ENCODE measurements at regions not wholly inside any gene's neighbourhood (a gene's known extent, or its start where the extent isn't known, plus 50 kb on each side); places are given as distances from the start of the nearest gene placed in this dataset.

DNA sequence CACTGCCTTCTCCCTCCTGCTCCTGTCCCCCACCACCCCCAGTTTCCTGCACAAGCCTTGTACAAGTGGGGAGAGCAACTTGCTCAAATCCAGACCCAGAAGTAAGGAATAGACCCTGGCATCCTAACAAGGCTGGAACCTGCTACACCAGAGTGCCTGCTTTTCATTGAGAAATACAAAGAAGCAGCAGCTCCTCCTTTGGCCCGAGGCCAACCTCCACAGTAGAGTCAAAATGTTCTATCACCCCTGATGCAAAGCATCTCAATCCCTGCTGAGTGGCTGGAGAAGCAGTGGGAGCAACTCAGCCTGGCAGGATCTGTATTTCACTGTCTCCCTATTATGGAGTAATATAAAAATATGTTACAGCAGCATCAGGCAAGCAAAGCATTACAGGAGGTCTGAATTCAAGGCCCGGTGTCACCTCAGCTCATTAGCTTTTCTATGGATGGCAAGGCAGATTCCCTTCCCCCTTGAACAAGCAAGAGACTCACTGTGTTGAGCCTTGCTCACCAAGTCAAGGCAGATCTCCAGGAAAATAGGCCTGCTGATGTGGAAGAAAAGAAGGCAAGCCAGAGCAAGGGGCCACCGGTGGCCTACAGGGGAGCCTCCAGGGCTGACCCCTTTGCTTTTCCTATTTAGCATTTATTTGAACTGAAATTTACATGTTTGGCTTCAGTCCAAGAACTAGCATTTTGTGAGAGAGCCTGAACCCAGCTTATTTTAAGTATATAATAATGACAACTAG lies 186.3 kb upstream of the EGLN3 start:
- no peak overlapping the region for H3K9ac ChIP-seq (ENCODE audit: low read depth in 1 of 3, low read length in 3 of 3)
- no peaks in the 10 kb centered on the region for H3K9me3 ChIP-seq (ENCODE audit: control insufficient read depth in 3 of 3, low read length in 3 of 3)
- no peaks in the 10 kb centered on the region for H3K27me3 ChIP-seq (ENCODE audit: control insufficient read depth in 3 of 3, insufficient read depth in 3 of 3, low read length in 3 of 3)
- H3K27ac ChIP-seq (ENCODE audit: low read depth, low read length): no peak overlapping the region
- no peak overlapping the region for H3K4me3 ChIP-seq (ENCODE audit: low read length in 3 of 3)
- peaks cover 0 to 17% (median 8%) of the 10 kb centered on the region in 3 donors for H3K4me1 ChIP-seq (ENCODE audit: control insufficient read depth in 3 of 3, insufficient read depth in 3 of 3, low read length in 3 of 3)
- H3K36me3 ChIP-seq (ENCODE audit: control insufficient read depth in 3 of 3, insufficient read depth in 3 of 3, low read length in 3 of 3): no peaks in the 10 kb centered on the region

DNA sequence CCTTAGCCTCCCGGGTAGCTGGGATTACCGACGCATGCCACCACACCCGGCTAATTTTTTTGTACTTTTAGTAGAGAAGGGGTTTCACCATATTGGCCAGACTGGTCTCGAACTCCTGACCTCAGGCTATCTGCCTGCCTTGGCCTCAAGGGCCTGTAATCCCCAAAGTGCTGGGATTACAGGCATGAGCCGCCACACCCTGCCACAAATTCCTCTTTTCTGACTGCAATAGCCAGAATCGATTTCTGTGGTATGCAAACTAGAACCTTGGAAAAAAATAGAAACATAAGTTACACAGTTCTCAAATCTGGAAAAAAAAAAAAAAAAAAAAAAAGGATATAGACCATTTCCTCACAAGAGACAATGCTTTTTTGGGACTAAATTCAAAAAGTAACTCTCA lies 184.6 kb upstream of the EGLN3 start:
- no peak overlapping the region for H3K4me3 ChIP-seq (ENCODE audit: low read length in 3 of 3)
- H3K4me1 ChIP-seq (ENCODE audit: control insufficient read depth in 3 of 3, insufficient read depth in 3 of 3, low read length in 3 of 3): peaks cover 13 to 31% (median 20%) of the 10 kb centered on the region in 3 donors
- no peaks in the 10 kb centered on the region for H3K9me3 ChIP-seq (ENCODE audit: control insufficient read depth in 3 of 3, low read length in 3 of 3)
- H3K27ac ChIP-seq (ENCODE audit: low read depth, low read length): no peak overlapping the region
- no peak overlapping the region for H3K9ac ChIP-seq (ENCODE audit: low read depth in 1 of 3, low read length in 3 of 3)
- no peaks in the 10 kb centered on the region for H3K36me3 ChIP-seq (ENCODE audit: control insufficient read depth in 3 of 3, insufficient read depth in 3 of 3, low read length in 3 of 3)
- no peaks in the 10 kb centered on the region for H3K27me3 ChIP-seq (ENCODE audit: control insufficient read depth in 3 of 3, insufficient read depth in 3 of 3, low read length in 3 of 3)

DNA sequence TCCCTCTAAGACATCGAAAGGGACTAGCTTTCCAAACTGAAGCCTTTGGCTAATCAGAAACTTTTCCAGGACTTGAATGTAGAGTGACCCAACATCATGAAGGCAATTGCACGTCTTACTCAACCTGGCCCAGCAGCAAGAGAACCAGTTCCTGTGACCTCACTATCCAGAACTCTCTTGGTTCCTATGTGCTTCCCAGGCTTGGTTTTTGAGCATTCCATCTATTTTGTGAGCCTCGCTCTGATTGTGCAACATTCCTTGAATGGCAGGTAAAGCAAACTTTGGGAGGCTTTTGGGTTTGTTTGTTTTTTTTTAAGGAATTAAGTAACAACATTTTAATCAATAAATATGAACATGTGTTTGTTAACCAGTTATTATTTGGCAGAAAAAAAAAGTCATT lies 183.6 kb upstream of the EGLN3 start:
- Histone ChIP-seq H3K9me3 (ENCODE audit: control insufficient read depth in 3 of 3, low read length in 3 of 3) (no peaks in the 10 kb centered on the region), H3K9ac (ENCODE audit: low read depth in 1 of 3, low read length in 3 of 3) (no peak overlapping the region), H3K4me1 (ENCODE audit: control insufficient read depth in 3 of 3, insufficient read depth in 3 of 3, low read length in 3 of 3) (peaks cover 23 to 33% (median 23%) of the 10 kb centered on the region in 3 donors), H3K27me3 (ENCODE audit: control insufficient read depth in 3 of 3, insufficient read depth in 3 of 3, low read length in 3 of 3) (no peaks in the 10 kb centered on the region), H3K27ac (ENCODE audit: low read depth, low read length) (no peak overlapping the region), H3K4me3 (ENCODE audit: low read length in 3 of 3) (no peak overlapping the region), H3K36me3 (ENCODE audit: control insufficient read depth in 3 of 3, insufficient read depth in 3 of 3, low read length in 3 of 3) (no peaks in the 10 kb centered on the region)

DNA sequence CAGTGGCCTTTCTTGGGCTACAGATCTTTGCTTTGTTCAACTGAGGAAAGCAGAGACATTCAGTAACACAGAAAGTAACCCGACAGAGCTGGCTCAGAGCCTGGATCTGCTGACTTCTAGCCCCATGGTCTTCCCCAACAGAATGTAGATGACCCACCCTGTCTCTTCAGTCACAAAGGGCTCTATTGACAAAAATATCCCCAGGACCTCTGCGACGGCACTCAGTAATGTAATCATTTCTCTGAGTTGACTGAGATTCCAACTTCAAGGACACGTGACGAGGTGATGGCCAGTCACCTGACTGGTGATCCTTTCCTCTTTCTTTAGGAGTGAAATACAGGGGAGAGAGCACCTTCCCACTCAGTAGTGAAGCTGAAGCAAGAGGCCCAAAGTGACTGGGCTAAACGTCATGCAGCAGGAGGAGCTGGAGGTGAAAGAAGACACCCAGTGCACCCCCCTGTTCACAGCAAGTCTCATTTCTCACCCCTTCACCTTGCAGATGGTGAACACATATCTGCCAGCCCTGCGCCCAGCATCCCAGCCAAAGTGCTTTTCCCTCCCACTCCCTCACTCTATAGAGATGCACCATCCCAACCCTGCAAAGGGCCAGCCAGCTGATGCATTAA lies 179.2 kb upstream of the EGLN3 start:
- H3K9me3 ChIP-seq (ENCODE audit: control insufficient read depth in 3 of 3, low read length in 3 of 3): no peaks in the 10 kb centered on the region
- H3K27me3 ChIP-seq (ENCODE audit: control insufficient read depth in 3 of 3, insufficient read depth in 3 of 3, low read length in 3 of 3): no peaks in the 10 kb centered on the region
- peak overlapping the region; percentile 95 for H3K27ac ChIP-seq (ENCODE audit: low read depth, low read length)
- H3K36me3 ChIP-seq (ENCODE audit: control insufficient read depth in 3 of 3, insufficient read depth in 3 of 3, low read length in 3 of 3): no peaks in the 10 kb centered on the region
- H3K4me1 ChIP-seq (ENCODE audit: control insufficient read depth in 3 of 3, insufficient read depth in 3 of 3, low read length in 3 of 3): peaks cover 35 to 50% (median 36%) of the 10 kb centered on the region in 3 donors
- H3K4me3 ChIP-seq (ENCODE audit: low read length in 3 of 3): peak overlapping the region in 1 of 3 donors; percentile 6
- peak overlapping the region in 2 of 3 donors; percentile 46 to 52 for H3K9ac ChIP-seq (ENCODE audit: low read depth in 1 of 3, low read length in 3 of 3)

DNA sequence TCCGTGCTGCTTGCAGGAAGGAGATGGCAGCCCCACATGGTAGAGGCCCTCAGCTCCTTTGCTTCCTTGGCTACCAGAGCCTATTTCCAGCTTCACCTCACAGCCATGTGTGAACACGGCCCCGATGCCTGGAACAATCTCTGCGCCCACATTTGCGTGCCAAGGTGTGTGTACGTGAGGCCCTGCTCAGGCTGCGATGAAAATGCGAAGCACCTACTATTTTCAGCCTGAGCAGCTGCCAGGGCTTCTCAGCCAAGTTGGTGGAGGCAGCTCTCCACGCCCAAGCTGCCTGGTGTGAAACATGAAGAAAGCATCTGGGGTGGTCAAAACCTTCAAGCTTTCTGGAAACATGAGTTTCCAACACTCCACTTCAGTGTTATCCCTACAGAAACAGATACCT lies 177.8 kb upstream of the EGLN3 start:
- H3K27ac ChIP-seq (ENCODE audit: low read depth, low read length): peak overlapping the region; percentile 95
- H3K9ac ChIP-seq (ENCODE audit: low read depth in 1 of 3, low read length in 3 of 3): peak overlapping the region in 2 of 3 donors; percentile 19 to 21
- H3K27me3 ChIP-seq (ENCODE audit: control insufficient read depth in 3 of 3, insufficient read depth in 3 of 3, low read length in 3 of 3): no peaks in the 10 kb centered on the region
- H3K4me3 ChIP-seq (ENCODE audit: low read length in 3 of 3): peak overlapping the region in 1 of 3 donors; percentile 13
- H3K36me3 ChIP-seq (ENCODE audit: control insufficient read depth in 3 of 3, insufficient read depth in 3 of 3, low read length in 3 of 3): no peaks in the 10 kb centered on the region
- peaks cover 35 to 50% (median 36%) of the 10 kb centered on the region in 3 donors for H3K4me1 ChIP-seq (ENCODE audit: control insufficient read depth in 3 of 3, insufficient read depth in 3 of 3, low read length in 3 of 3)
- no peaks in the 10 kb centered on the region for H3K9me3 ChIP-seq (ENCODE audit: control insufficient read depth in 3 of 3, low read length in 3 of 3)

DNA sequence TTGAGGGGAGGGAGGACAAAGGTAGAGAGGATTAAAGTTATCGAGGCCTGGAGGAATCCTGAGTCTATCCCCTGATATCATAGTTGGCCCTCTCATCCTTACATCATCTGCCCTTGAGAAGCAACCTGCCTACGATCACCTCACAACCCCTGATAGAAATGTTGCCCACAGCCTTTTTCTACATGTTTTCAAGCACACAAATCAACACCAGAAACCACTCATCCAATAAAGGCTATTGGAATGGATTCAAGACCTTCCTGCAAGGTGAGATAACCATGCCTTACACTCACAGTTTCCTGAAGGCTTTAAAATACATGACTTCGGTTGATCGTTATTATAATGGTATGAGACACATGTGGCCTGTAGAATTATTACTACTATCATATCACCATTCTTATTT lies 175.7 kb upstream of the EGLN3 start:
- Histone ChIP-seq H3K4me3 (ENCODE audit: low read length in 3 of 3) (no peak overlapping the region), H3K36me3 (ENCODE audit: control insufficient read depth in 3 of 3, insufficient read depth in 3 of 3, low read length in 3 of 3) (no peaks in the 10 kb centered on the region), H3K27ac (ENCODE audit: low read depth, low read length) (no peak overlapping the region), H3K9me3 (ENCODE audit: control insufficient read depth in 3 of 3, low read length in 3 of 3) (no peaks in the 10 kb centered on the region), H3K9ac (ENCODE audit: low read depth in 1 of 3, low read length in 3 of 3) (no peak overlapping the region), H3K4me1 (ENCODE audit: control insufficient read depth in 3 of 3, insufficient read depth in 3 of 3, low read length in 3 of 3) (peaks cover 31 to 39% (median 33%) of the 10 kb centered on the region in 3 donors), H3K27me3 (ENCODE audit: control insufficient read depth in 3 of 3, insufficient read depth in 3 of 3, low read length in 3 of 3) (no peaks in the 10 kb centered on the region)

DNA sequence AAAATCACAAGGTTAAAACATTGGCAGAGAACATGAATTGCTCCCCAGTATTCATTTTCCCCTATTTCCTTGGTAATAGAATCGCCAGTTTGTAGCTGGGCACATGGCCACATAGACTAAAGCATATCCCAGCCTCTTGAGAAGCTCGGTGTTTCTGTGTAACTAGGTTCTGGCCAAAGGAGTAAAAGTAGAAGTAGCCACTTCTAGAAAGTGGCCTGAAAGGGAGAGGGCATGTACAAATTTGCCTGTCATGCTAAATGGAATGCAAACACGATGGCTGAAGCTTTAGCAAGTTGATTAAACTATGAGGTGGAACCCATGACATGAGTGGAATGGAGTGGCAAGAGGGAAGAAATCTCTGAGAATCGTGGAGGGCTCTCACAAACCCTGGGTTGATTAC lies 173.7 kb upstream of the EGLN3 start:
- Histone ChIP-seq H3K9ac (ENCODE audit: low read depth in 1 of 3, low read length in 3 of 3) (no peak overlapping the region), H3K4me1 (ENCODE audit: control insufficient read depth in 3 of 3, insufficient read depth in 3 of 3, low read length in 3 of 3) (peaks cover 13 to 22% (median 22%) of the 10 kb centered on the region in 3 donors), H3K9me3 (ENCODE audit: control insufficient read depth in 3 of 3, low read length in 3 of 3) (no peaks in the 10 kb centered on the region), H3K4me3 (ENCODE audit: low read length in 3 of 3) (no peak overlapping the region), H3K27ac (ENCODE audit: low read depth, low read length) (no peak overlapping the region), H3K27me3 (ENCODE audit: control insufficient read depth in 3 of 3, insufficient read depth in 3 of 3, low read length in 3 of 3) (no peaks in the 10 kb centered on the region), H3K36me3 (ENCODE audit: control insufficient read depth in 3 of 3, insufficient read depth in 3 of 3, low read length in 3 of 3) (no peaks in the 10 kb centered on the region)

DNA sequence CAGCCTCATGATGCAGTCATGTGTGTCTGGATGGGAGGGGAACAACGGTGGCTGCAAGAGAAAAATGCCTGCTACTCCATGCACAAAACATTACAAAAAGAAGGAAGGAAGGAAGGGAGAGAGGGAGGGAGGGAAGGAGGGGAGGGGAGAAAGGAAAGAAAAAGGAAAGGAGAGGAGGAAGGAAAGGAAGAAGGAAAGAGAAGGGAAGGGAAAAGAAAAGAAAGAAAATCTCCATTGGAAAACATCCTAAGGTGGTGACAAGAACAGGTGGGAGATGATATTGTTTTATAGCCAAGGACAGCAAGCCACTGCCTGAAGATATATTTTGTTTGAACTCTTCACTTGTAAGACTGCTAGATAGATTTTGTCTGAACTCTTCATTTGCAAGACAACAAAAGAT lies 171.8 kb upstream of the EGLN3 start:
- Histone ChIP-seq H3K27me3 (ENCODE audit: control insufficient read depth in 3 of 3, insufficient read depth in 3 of 3, low read length in 3 of 3) (no peaks in the 10 kb centered on the region), H3K4me3 (ENCODE audit: low read length in 3 of 3) (no peak overlapping the region), H3K36me3 (ENCODE audit: control insufficient read depth in 3 of 3, insufficient read depth in 3 of 3, low read length in 3 of 3) (no peaks in the 10 kb centered on the region), H3K4me1 (ENCODE audit: control insufficient read depth in 3 of 3, insufficient read depth in 3 of 3, low read length in 3 of 3) (peaks cover 0 to 7% (median 2%) of the 10 kb centered on the region in 3 donors), H3K27ac (ENCODE audit: low read depth, low read length) (no peak overlapping the region), H3K9me3 (ENCODE audit: control insufficient read depth in 3 of 3, low read length in 3 of 3) (no peaks in the 10 kb centered on the region), H3K9ac (ENCODE audit: low read depth in 1 of 3, low read length in 3 of 3) (no peak overlapping the region)

DNA sequence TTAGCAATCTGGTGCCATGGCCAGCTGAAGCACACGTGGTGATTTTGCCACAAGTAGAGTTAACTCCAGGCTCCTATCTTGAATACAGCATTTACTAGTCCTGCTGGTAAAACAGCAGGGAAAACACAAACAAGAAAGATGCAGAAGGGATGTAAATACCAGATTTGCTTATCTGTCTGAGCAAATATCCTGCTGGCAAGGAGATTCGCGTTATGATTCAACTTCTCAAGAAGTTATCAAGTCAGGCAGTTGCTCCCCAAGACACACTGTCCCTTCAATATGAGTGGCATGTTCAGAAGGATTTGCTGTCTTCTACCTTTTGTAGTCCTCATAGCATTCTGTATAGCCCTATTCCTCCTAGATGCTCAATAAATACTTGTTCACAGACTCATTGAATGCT lies 171.2 kb upstream of the EGLN3 start:
- Histone ChIP-seq H3K9ac (ENCODE audit: low read depth in 1 of 3, low read length in 3 of 3) (no peak overlapping the region), H3K9me3 (ENCODE audit: control insufficient read depth in 3 of 3, low read length in 3 of 3) (no peaks in the 10 kb centered on the region), H3K4me3 (ENCODE audit: low read length in 3 of 3) (no peak overlapping the region), H3K4me1 (ENCODE audit: control insufficient read depth in 3 of 3, insufficient read depth in 3 of 3, low read length in 3 of 3) (peaks cover 0 to 7% (median 0%) of the 10 kb centered on the region in 3 donors), H3K27me3 (ENCODE audit: control insufficient read depth in 3 of 3, insufficient read depth in 3 of 3, low read length in 3 of 3) (no peaks in the 10 kb centered on the region), H3K27ac (ENCODE audit: low read depth, low read length) (no peak overlapping the region), H3K36me3 (ENCODE audit: control insufficient read depth in 3 of 3, insufficient read depth in 3 of 3, low read length in 3 of 3) (no peaks in the 10 kb centered on the region)

DNA sequence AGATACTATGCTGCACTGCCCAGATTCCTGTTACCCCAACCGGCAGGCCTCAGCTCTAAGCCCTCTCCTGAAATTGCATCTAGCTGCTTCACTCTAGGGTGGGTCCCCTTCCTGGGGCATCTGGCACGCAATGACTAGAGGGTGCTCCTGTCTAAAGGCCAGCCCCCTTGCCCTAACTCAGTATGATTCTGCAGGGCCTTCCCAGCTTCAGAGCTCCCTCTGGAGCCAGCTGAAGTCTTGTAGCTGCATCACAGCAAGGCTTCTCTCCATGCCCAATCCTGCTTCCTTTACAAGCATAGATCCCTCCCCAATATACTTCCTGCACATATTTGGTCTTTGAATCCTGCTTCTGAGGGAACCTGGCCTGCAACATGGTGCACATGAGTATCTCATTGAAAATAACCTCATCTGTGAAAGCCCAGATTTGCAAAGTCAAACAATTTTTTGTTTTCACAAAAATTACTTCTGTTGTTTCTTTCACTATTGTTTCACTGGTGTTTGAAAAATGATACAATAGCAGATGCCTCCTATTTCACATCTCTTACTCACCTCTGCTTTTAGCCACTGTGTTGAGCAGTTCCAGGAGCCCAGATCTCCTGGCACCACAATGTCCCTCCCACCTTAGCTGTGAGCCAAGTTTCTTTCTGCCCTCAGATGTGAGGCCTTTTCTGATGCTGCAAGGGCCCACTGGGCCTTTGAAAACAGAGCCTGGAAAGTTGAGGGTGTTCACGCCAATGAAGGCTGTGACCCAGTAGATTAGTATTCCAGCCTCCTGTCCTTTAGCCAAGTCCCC lies 169.5 kb upstream of the EGLN3 start:
- H3K36me3 ChIP-seq (ENCODE audit: control insufficient read depth in 3 of 3, insufficient read depth in 3 of 3, low read length in 3 of 3): no peaks in the 10 kb centered on the region
- no peak overlapping the region for H3K9ac ChIP-seq (ENCODE audit: low read depth in 1 of 3, low read length in 3 of 3)
- no peak overlapping the region for H3K27ac ChIP-seq (ENCODE audit: low read depth, low read length)
- H3K27me3 ChIP-seq (ENCODE audit: control insufficient read depth in 3 of 3, insufficient read depth in 3 of 3, low read length in 3 of 3): no peaks in the 10 kb centered on the region
- peaks cover 0 to 2% (median 0%) of the 10 kb centered on the region in 3 donors for H3K9me3 ChIP-seq (ENCODE audit: control insufficient read depth in 3 of 3, low read length in 3 of 3)
- peaks cover 0 to 7% (median 0%) of the 10 kb centered on the region in 3 donors for H3K4me1 ChIP-seq (ENCODE audit: control insufficient read depth in 3 of 3, insufficient read depth in 3 of 3, low read length in 3 of 3)
- no peak overlapping the region for H3K4me3 ChIP-seq (ENCODE audit: low read length in 3 of 3)
